GM12878 (cell line): ENCODE measurements at regions not wholly inside any gene's neighbourhood (a gene's known extent, or its start where the extent isn't known, plus 50 kb on each side); places are given as distances from the start of the nearest gene placed in this dataset.

Experiments
- ATAC-seq: fragments of 200-7000 bp; cut with Tn5 transposase; 3 replicates; pipeline ENCODE4 v1.9.1; 2020; ENCODE audit warnings: mild to moderate bottlenecking, moderate library complexity
- BruUV-seq: library from RNA; stranded (reverse); fragments of 400-500 nt; replicated peaks from 2 replicates; lab custom pipeline; 2021; lab: Mats Ljungman, UMichigan
- CTCF ChIA-PET: fragments of 300-600 bp; sonication (Branson Sonifier 250); formaldehyde crosslinking; extraction: SDS; loops from one replicate; lab custom pipeline; 2021; ENCODE audit warnings: inconsistent platforms; lab: Yijun Ruan, JAX
- POLR2A ChIA-PET: fragments of 350-600 bp; formaldehyde crosslinking; extraction: SDS; loops from one replicate; lab custom pipeline; 2021; ENCODE audit warnings: inconsistent platforms; lab: Charles Lee
- RAD21 ChIA-PET: fragments of 300-600 bp; sonication (Branson Sonifier 250); formaldehyde crosslinking; loops from one replicate; lab custom pipeline; 2023; ENCODE audit warnings: antibody characterized with exemption; ENCODE audit not compliant: unreplicated experiment; lab: Charles Lee
- SMC1A ChIA-PET: fragments of 300-600 bp; sonication (Branson Sonifier 250); formaldehyde crosslinking; loops from one replicate; lab custom pipeline; 2023; ENCODE audit not compliant: unreplicated experiment, uncharacterized antibody; lab: Charles Lee
- DNase-seq: peaks from one replicate; pipeline ENCODE4 v3.0.0-alpha.2; 2011; ENCODE audit warnings: low read depth, low spot score
- FAIRE-seq: peaks from 3 replicates; lab custom pipeline; 2011; peaks lifted over from hg19 to GRCh38; lab: Jason Lieb, UNC
- H2AFZ ChIP-seq: 2 replicates; pipeline ENCODE4 v1.6.0; 2011; ENCODE audit warnings: low read depth, low read length, control low read depth; ENCODE audit not compliant: control insufficient read depth
- H3K27ac ChIP-seq: 2 replicates; pipeline ENCODE4 v1.5.1; 2011; ENCODE audit warnings: control low read depth; ENCODE audit not compliant: control insufficient read depth, insufficient read depth
- H3K27me3 ChIP-seq, 2 experiments: replicated peaks in 1 of 2; 2 replicates each; pipeline versions ENCODE4 v1.6.0 to v1.6.1; 2011; ENCODE audit warnings: low read length in 1 of 2; ENCODE audit not compliant: control insufficient read depth in 2 of 2, insufficient read depth in 2 of 2
- H3K36me3 ChIP-seq, 2 experiments: 2 replicates each; pipeline ENCODE4 v1.5.1; 2011; ENCODE audit warnings: low read length in 1 of 2; ENCODE audit not compliant: control insufficient read depth in 2 of 2, insufficient read depth in 2 of 2
- H3K4me1 ChIP-seq: 2 replicates; pipeline ENCODE4 v1.6.1; 2011; ENCODE audit warnings: mild to moderate bottlenecking, low read length, moderate library complexity, mixed read lengths; ENCODE audit not compliant: control insufficient read depth, insufficient read depth
- H3K4me2 ChIP-seq: 2 replicates; pipeline ENCODE4 v1.6.0; 2011; ENCODE audit warnings: control low read depth; ENCODE audit not compliant: control insufficient read depth, insufficient read depth
- H3K4me3 ChIP-seq: fragments of 200-600 bp; sonication (generic); 2 replicates; pipeline ENCODE4 v1.5.1; 2016
- H3K79me2 ChIP-seq: 2 replicates; pipeline ENCODE4 v1.6.0; 2011; ENCODE audit warnings: low read length; ENCODE audit not compliant: control insufficient read depth, insufficient read depth
- H3K9ac ChIP-seq: 2 replicates; pipeline ENCODE4 v1.8.0; 2011; ENCODE audit warnings: low read length, control low read depth, mixed read lengths; ENCODE audit not compliant: control insufficient read depth, insufficient read depth
- H3K9me3 ChIP-seq: replicated peaks from 3 replicates; pipeline ENCODE4 v1.5.1; 2011; ENCODE audit warnings: mild to moderate bottlenecking, low read length; ENCODE audit not compliant: control insufficient read depth, insufficient read depth
- H4K20me1 ChIP-seq: 2 replicates; pipeline ENCODE4 v1.6.0; 2011; ENCODE audit not compliant: control insufficient read depth, insufficient read depth
- MTA3 ChIP-seq: IDR thresholded peaks from 2 replicates; pipeline ENCODE4 v1.6.1; 2012; ENCODE audit warnings: low read length, inconsistent platforms, borderline replicate concordance
- SMAD1 ChIP-seq: fragments of 450-650 bp; IDR thresholded peaks from 2 replicates; pipeline ENCODE4 v1.6.1; 2018; ENCODE audit warnings: mild to moderate bottlenecking, low read depth; ENCODE audit not compliant: partially characterized antibody
- SPI1 ChIP-seq: IDR thresholded peaks from 2 replicates; pipeline ENCODE4 v1.6.1; 2011; ENCODE audit warnings: low read depth, mild to moderate bottlenecking, low read length, moderate library complexity, borderline replicate concordance; ENCODE audit not compliant: insufficient read depth
- WGBS: methylation state at CpG from one replicate; pipeline ENCODE4 v1.1.6; 2016; ENCODE audit warnings: low lambda C conversion rate; ENCODE audit not compliant: insufficient replicate concordance, insufficient coverage; ENCODE audit errors: missing lambda C conversion rate; 5-methylcytosine and 5-hydroxymethylcytosine counted together
- in situ Hi-C: fragments of 300-500 bp; cut with MboI; formaldehyde crosslinking; loops from 9 replicates; pipeline ENCODE4 v1.14.3; 2018; ENCODE audit warnings: mixed read lengths
- intact Hi-C: fragments of 100-400 bp; cut with micrococcal nuclease; formaldehyde crosslinking; loops from one replicate; pipeline ENCODE4 v1.14.2; 2022; ENCODE audit not compliant: unreplicated experiment
- TF ChIP-seq, protein P1 (sequence below): fragments of 450-650 bp; formaldehyde crosslinking; IDR thresholded peaks from 2 replicates; pipeline ENCODE4 v1.5.0; 2022; ENCODE audit warnings: mild to moderate bottlenecking, missing genetic modification characterization
- TF ChIP-seq, protein P2 (sequence below): fragments of 450-650 bp; IDR thresholded peaks from 2 replicates; pipeline ENCODE4 v1.6.1; 2017; ENCODE audit warnings: mild to moderate bottlenecking, moderate library complexity

DNA sequence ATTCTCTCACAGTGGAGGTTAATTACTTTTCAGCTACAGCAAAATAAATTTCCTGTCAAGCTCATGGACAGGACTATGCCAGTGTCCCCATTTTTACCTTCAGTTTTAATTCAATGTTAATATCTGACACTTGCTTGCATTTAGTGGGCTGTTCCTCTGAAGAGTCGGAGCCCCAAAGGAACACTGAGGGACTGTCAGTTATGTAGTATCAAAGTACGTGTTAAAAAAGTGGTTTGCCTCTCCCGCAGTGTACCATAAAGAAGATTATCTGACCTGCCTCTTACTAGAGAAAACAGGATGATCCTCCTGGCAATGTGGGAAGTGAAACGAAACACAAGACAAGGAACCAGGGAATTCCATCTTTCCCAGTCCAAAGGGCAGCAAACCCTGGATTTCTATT is 1010.9 kb upstream of the PHF14 start:
- no peak for DNase-seq
- ChIA-PET RAD21 (no interaction called here), CTCF (no interaction called here), POLR2A (no interaction called here), SMC1A (no interaction called here)
- TF ChIP-seq MTA3 (no peak), SMAD1 (no peak), SPI1 (no peak)
- TF ChIP-seq, protein P1, sequence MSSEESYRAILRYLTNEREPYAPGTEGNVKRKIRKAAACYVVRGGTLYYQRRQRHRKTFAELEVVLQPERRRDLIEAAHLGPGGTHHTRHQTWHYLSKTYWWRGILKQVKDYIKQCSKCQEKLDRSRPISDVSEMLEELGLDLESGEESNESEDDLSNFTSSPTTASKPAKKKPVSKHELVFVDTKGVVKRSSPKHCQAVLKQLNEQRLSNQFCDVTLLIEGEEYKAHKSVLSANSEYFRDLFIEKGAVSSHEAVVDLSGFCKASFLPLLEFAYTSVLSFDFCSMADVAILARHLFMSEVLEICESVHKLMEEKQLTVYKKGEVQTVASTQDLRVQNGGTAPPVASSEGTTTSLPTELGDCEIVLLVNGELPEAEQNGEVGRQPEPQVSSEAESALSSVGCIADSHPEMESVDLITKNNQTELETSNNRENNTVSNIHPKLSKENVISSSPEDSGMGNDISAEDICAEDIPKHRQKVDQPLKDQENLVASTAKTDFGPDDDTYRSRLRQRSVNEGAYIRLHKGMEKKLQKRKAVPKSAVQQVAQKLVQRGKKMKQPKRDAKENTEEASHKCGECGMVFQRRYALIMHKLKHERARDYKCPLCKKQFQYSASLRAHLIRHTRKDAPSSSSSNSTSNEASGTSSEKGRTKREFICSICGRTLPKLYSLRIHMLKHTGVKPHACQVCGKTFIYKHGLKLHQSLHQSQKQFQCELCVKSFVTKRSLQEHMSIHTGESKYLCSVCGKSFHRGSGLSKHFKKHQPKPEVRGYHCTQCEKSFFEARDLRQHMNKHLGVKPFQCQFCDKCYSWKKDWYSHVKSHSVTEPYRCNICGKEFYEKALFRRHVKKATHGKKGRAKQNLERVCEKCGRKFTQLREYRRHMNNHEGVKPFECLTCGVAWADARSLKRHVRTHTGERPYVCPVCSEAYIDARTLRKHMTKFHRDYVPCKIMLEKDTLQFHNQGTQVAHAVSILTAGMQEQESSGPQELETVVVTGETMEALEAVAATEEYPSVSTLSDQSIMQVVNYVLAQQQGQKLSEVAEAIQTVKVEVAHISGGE (CRISPR knock-in tag): no peak
- TF ChIP-seq, protein P2, sequence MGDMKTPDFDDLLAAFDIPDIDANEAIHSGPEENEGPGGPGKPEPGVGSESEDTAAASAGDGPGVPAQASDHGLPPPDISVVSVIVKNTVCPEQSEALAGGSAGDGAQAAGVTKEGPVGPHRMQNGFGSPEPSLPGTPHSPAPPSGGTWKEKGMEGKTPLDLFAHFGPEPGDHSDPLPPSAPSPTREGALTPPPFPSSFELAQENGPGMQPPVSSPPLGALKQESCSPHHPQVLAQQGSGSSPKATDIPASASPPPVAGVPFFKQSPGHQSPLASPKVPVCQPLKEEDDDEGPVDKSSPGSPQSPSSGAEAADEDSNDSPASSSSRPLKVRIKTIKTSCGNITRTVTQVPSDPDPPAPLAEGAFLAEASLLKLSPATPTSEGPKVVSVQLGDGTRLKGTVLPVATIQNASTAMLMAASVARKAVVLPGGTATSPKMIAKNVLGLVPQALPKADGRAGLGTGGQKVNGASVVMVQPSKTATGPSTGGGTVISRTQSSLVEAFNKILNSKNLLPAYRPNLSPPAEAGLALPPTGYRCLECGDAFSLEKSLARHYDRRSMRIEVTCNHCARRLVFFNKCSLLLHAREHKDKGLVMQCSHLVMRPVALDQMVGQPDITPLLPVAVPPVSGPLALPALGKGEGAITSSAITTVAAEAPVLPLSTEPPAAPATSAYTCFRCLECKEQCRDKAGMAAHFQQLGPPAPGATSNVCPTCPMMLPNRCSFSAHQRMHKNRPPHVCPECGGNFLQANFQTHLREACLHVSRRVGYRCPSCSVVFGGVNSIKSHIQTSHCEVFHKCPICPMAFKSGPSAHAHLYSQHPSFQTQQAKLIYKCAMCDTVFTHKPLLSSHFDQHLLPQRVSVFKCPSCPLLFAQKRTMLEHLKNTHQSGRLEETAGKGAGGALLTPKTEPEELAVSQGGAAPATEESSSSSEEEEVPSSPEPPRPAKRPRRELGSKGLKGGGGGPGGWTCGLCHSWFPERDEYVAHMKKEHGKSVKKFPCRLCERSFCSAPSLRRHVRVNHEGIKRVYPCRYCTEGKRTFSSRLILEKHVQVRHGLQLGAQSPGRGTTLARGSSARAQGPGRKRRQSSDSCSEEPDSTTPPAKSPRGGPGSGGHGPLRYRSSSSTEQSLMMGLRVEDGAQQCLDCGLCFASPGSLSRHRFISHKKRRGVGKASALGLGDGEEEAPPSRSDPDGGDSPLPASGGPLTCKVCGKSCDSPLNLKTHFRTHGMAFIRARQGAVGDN: no peak
- WGBS: 0% methylated on average over 4 of the region's 4 CpGs
- BruUV-seq: no TSS peak
- Histone ChIP-seq H3K9ac (no peak overlapping the region), H3K27ac (no peak overlapping the region), H3K4me1 (no peaks in the 10 kb centered on the region), H3K4me2 (no peak overlapping the region), H3K9me3 (no peaks in the 10 kb centered on the region), H3K36me3 (no peaks in the 10 kb centered on the region), H3K4me3 (no peak overlapping the region), H3K27me3 (no peaks in the 10 kb centered on the region), H3K79me2 (no peaks in the 10 kb centered on the region), H2AFZ (no peak overlapping the region), H4K20me1 (no peaks in the 10 kb centered on the region)
- ATAC-seq: no peak
- FAIRE-seq: no peak
- in situ Hi-C loops (no loop called here), intact Hi-C loops (no loop called here)
